DND-41 (cell line): ENCODE measurements at regions not wholly inside any gene's neighbourhood (a gene's known extent, or its start where the extent isn't known, plus 50 kb on each side); places are given as distances from the start of the nearest gene placed in this dataset.

ENCODE experiments used
- CTCF ChIP-seq: IDR thresholded peaks from 2 replicates; pipeline ENCODE4 v1.5.1; 2012; ENCODE audit warnings: borderline replicate concordance, low read length, moderate library complexity, mild to moderate bottlenecking; ENCODE audit not compliant: poor library complexity, severe bottlenecking; ENCODE audit errors: extremely low read depth
- EZH2 ChIP-seq: IDR thresholded peaks from 3 replicates; pipeline ENCODE4 v1.6.1; 2012; ENCODE audit warnings: borderline replicate concordance, low read depth, mild to moderate bottlenecking, moderate library complexity, low read length, inconsistent platforms; ENCODE audit not compliant: severe bottlenecking

GRCh38 chr11:79708319-79708932 lies 267.6 kb upstream of the TENM4 start:
- TF ChIP-seq CTCF (peak; percentile 62), EZH2 (no peak)
